Spleen (tissue), 7 donors: ENCODE measurements at regions not wholly inside any gene's neighbourhood (a gene's known extent, or its start where the extent isn't known, plus 50 kb on each side); places are given as distances from the start of the nearest gene placed in this dataset.

Experiments
- CTCF ChIP-seq, 11 experiments: fragments of 200-600 bp in 7 of 11; fragments of 450-650 bp in 4 of 11; sonication (generic) in 4 of 11; IDR thresholded peaks in 8 of 11; conservative IDR thresholded peaks in 3 of 11; 1 replicate in 7 of 11; 2 replicates in 4 of 11; pipeline versions ENCODE4 v1.4.0 to v1.8.0; 2016 to 2021; ENCODE audit warnings: antibody characterized with exemption in 11 of 11, inconsistent platforms in 4 of 11, mild to moderate bottlenecking in 1 of 11
- POLR2A ChIP-seq, 3 donors: fragments of 450-650 bp; IDR thresholded peaks; one replicate each; pipeline ENCODE4 v1.5.1; 2017; ENCODE audit warnings: antibody characterized with exemption in 3 of 3, mild to moderate bottlenecking in 1 of 3
- POLR2AphosphoS5 ChIP-seq, 3 donors: sonication (generic); formaldehyde crosslinking; IDR thresholded peaks; one replicate each; pipeline ENCODE4 v1.5.1; 2017; ENCODE audit warnings: antibody characterized with exemption in 3 of 3
- donor health status: DM: no; HTN: no; CAD: no; lungs with moderate emphysema.
- donor health status: DM: no; HTN: no; CAD: no.
- donor health status: DM: no; HTN: no; CAD: no.

GRCh38 chr5:125413496-125414274, 667.2 kb upstream of the ZNF608 start:
- TF ChIP-seq POLR2A (IDR thresholded peaks at IDR 0.05) (no peak), CTCF (IDR thresholded peaks at IDR 0.05 in 8 of 11, conservative IDR thresholded peaks at IDR 0.05 in 3 of 11) (no peak), POLR2AphosphoS5 (IDR thresholded peaks at IDR 0.05) (no peak)
